H1 (cell line): ENCODE measurements at regions not wholly inside any gene's neighbourhood (a gene's known extent, or its start where the extent isn't known, plus 50 kb on each side); places are given as distances from the start of the nearest gene placed in this dataset.

ENCODE experiments used
- BCL11A ChIP-seq, 2 experiments: IDR thresholded peaks; one replicate each; pipeline ENCODE4 v1.6.1; 2011; ENCODE audit warnings: low read depth in 2 of 2, low read length in 2 of 2, mild to moderate bottlenecking in 2 of 2
- BRCA1 ChIP-seq: IDR thresholded peaks from 2 replicates; pipeline ENCODE4 v1.6.1; 2012; ENCODE audit warnings: low read depth, low read length, improper control_type of control experiment
- KDM1A ChIP-seq: fragments of 200-600, 300-600 bp; sonication (generic); IDR thresholded peaks from 2 replicates; pipeline ENCODE4 v1.7.1; 2016; ENCODE audit warnings: mild to moderate bottlenecking, low read length, borderline replicate concordance

- TF ChIP-seq BCL11A (IDR thresholded peaks at IDR 0.05; ENCODE audit: low read depth in 2 of 2, low read length in 2 of 2) (no peak), KDM1A (no peak), BRCA1 (no peak)
Observed at GRCh38 chr4:135098061-135098460, 896.5 kb upstream of the PABPC4L start (continued).
